AG04449 (cell line): ENCODE measurements at regions not wholly inside any gene's neighbourhood (a gene's known extent, or its start where the extent isn't known, plus 50 kb on each side); places are given as distances from the start of the nearest gene placed in this dataset.

Experiments used
- CTCF ChIA-PET: fragments of 350-600 bp; formaldehyde crosslinking; extraction: SDS; loops from one replicate; lab custom pipeline; 2021; ENCODE audit warnings: antibody characterized with exemption; lab: Yijun Ruan, JAX
- POLR2A ChIA-PET: fragments of 400-600, 350-600 bp; formaldehyde crosslinking; extraction: SDS; loops from one replicate; lab custom pipeline; 2020; ENCODE audit warnings: antibody characterized with exemption, inconsistent platforms; lab: Yijun Ruan, JAX
- DNase-seq: peaks from one replicate; pipeline ENCODE4 v3.0.0-alpha.2; 2010; ENCODE audit warnings: low read depth, low spot score
- H3K4me3 ChIP-seq: 2 replicates; pipeline ENCODE4 v1.5.1; 2011; ENCODE audit warnings: low read depth, mild to moderate bottlenecking, control low read depth, low read length
- TF ChIP-seq, protein P1 (sequence below): IDR thresholded peaks from one replicate; pipeline ENCODE4 v1.5.1; 2011; ENCODE audit warnings: mild to moderate bottlenecking, moderate library complexity, low read length, control low read depth, inconsistent platforms; ENCODE audit not compliant: insufficient read depth; ENCODE audit errors: missing control alignments

GRCh38 chr18:47461977-47462376 is 210.5 kb upstream of the SKOR2 start:
- H3K4me3 ChIP-seq: no peak overlapping the region
- TF ChIP-seq, protein P1, sequence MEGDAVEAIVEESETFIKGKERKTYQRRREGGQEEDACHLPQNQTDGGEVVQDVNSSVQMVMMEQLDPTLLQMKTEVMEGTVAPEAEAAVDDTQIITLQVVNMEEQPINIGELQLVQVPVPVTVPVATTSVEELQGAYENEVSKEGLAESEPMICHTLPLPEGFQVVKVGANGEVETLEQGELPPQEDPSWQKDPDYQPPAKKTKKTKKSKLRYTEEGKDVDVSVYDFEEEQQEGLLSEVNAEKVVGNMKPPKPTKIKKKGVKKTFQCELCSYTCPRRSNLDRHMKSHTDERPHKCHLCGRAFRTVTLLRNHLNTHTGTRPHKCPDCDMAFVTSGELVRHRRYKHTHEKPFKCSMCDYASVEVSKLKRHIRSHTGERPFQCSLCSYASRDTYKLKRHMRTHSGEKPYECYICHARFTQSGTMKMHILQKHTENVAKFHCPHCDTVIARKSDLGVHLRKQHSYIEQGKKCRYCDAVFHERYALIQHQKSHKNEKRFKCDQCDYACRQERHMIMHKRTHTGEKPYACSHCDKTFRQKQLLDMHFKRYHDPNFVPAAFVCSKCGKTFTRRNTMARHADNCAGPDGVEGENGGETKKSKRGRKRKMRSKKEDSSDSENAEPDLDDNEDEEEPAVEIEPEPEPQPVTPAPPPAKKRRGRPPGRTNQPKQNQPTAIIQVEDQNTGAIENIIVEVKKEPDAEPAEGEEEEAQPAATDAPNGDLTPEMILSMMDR: no peak
- CTCF ChIA-PET: no interaction called here
- no peak for DNase-seq
- POLR2A ChIA-PET: no interaction called here

DNA sequence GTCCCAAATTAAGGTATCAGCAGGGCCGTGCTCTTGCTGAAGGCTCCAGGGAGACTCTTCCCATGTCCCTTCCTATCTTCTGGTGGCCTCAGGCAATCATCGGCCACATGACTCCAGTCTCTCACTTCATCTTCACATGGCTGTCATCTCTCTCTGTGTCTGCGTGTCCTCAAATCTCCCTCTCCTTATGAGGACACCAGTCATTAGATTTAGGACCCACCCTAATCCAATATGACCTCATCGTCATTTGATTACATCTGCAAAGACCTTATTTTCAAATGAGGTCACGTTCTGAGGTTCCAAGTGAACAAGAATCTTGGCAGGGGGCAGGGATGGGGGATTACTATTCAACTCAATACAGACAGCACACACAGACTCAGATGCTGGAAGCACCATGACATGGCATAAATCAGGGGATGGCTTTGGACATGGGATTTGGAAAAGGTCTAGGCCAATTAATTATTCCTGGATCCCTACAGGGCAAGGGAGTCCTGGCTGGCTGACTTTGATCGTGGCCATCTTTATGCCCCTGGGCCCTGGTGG is 210.0 kb upstream of the SKOR2 start:
- POLR2A ChIA-PET: no interaction called here
- TF ChIP-seq, protein P1: no peak
- DNase-seq: no peak
- CTCF ChIA-PET: no interaction called here
- H3K4me3 ChIP-seq: no peak overlapping the region

- TF ChIP-seq, protein P1: no peak
- no peak overlapping the region for H3K4me3 ChIP-seq
- no peak for DNase-seq
- ChIA-PET CTCF (no interaction called here), POLR2A (no interaction called here)
Measured at GRCh38 chr18:47458483-47458882, 207.0 kb upstream of the SKOR2 start.

DNA sequence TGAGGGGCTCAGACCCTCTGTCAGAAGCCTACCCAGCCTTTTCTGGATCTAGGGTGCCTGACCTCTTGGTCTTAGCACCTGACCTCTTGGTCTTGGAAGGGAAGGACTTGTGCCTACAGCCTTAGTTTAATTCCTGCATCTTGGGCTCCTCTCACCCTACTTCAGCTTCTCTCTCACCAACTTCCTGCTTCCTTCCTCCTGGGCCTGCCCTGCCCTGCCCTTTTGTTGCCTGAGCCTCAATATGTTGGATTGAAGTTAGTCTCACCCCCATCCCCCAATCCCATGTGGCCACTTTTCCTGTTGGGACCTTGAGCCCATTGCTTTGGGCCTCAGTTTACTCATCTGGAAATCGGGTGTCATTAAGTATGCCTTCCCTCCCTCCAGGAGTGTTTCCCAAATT is 206.2 kb upstream of the SKOR2 start:
- ChIA-PET CTCF (no interaction called here), POLR2A (no interaction called here)
- no peak for DNase-seq
- TF ChIP-seq, protein P1: no peak
- no peak overlapping the region for H3K4me3 ChIP-seq

DNA sequence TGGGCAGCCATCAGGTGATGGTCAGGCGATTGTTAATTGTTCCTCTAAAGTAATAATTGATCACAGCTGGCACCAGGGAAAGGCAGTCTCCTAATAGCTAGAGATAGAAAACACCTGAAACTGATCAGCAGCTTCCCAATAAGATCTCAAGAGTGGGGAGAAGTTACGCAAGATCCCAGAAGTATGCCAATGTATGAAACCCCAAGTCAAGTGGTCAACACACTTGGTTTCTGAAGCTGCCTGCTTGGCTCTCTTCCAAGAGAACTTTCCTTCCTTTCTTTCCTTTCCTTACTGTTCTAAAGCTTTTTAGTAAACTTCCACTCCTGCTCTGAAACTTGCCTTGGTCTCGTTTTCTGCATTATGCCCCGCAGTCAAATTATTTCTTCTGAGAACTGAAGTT is 201.6 kb upstream of the SKOR2 start:
- no peak overlapping the region for H3K4me3 ChIP-seq

DNA sequence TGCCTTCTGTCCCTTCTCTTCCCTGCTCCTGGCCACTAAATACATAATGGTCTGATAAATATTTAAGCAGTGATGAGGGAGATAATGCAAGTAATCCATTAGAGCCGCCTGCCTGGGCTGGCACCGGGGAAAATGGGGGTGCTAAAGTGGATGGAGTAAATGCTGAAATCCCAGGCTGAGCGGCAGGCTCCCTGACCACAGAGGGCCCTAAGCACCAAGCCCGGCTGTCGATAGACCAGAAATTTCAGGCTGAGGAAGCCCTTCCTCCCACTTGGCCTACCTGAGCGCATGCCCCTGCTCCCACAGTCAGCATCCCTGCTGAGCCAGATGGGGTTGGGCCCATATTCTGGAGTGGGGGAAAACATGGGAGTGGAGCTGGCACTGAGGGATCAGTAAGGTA is 197.5 kb upstream of the SKOR2 start:
- no peak overlapping the region for H3K4me3 ChIP-seq
- POLR2A ChIA-PET: no interaction called here
- TF ChIP-seq, protein P1: no peak
- DNase-seq: no peak
- CTCF ChIA-PET: no interaction called here

More for the DNA sequence above, 201.6 kb upstream of the SKOR2 start:
- CTCF ChIA-PET: no interaction called here
- POLR2A ChIA-PET: no interaction called here
- DNase-seq: no peak
- TF ChIP-seq, protein P1: no peak
